ENCODE measurements at regions not wholly inside any gene's neighbourhood (a gene's known extent, or its start where the extent isn't known, plus 50 kb on each side); places are given as distances from the start of the nearest gene placed in this dataset.

- TF ChIP-seq GABPA (IDR thresholded peaks at IDR 0.05; ENCODE audit: borderline replicate concordance, insufficient read depth, low read length), result no peak
- TF ChIP-seq RFX5 (IDR thresholded peaks at IDR 0.05; ENCODE audit: borderline replicate concordance, low read depth, low read length), result no peak
- no peak for TF ChIP-seq ZNF274 (IDR thresholded peaks at IDR 0.05; ENCODE audit: borderline replicate concordance, extremely low read depth, low read length)
Measured at GRCh38 chr11:79648766-79649520, 208.1 kb upstream of the TENM4 start (continued).

All from H1 (cell line).